Naive thymus-derived CD4-positive, alpha-beta T cell (primary cell): ENCODE measurements at regions not wholly inside any gene's neighbourhood (a gene's known extent, or its start where the extent isn't known, plus 50 kb on each side); places are given as distances from the start of the nearest gene placed in this dataset.

Experiments
- ATAC-seq: fragments of 150-1000 bp; cut with Tn5 transposase; 2 replicates; pipeline ENCODE4 v1.10.0; 2021; ENCODE audit warnings: mild to moderate bottlenecking, moderate library complexity
- CTCF ChIA-PET: fragments of 350-600 bp; sonication (Branson Sonifier 250); formaldehyde crosslinking; loops from one replicate; lab custom pipeline; 2021; ENCODE audit warnings: antibody characterized with exemption; lab: Charles Lee
- POLR2A ChIA-PET: fragments of 350-600 bp; sonication (Branson Sonifier 250); formaldehyde crosslinking; loops from one replicate; lab custom pipeline; 2021; ENCODE audit warnings: antibody characterized with exemption, inconsistent platforms; lab: Charles Lee
- DNase-seq, 9 donors: peaks; one replicate each; pipeline versions ENCODE4 v3.0.0 to v3.0.0-alpha.2; 2020 to 2022; ENCODE audit warnings: mixed read lengths in 1 of 9
- H3K27ac ChIP-seq: one replicate; pipeline ENCODE4 v1.7.0; 2013; ENCODE audit warnings: mild to moderate bottlenecking, low read depth, low read length, moderate library complexity
- H3K27me3 ChIP-seq, 2 donors: one replicate each; pipeline ENCODE4 v1.7.0; 2013; ENCODE audit warnings: low read length in 2 of 2, mild to moderate bottlenecking in 2 of 2, moderate library complexity in 2 of 2; ENCODE audit not compliant: control insufficient read depth in 2 of 2, insufficient read depth in 2 of 2
- H3K36me3 ChIP-seq, 3 experiments: 1 replicate in 2 of 3; 2 replicates in 1 of 3; pipeline ENCODE4 v1.7.0; 2013; ENCODE audit warnings: low read length in 3 of 3, mild to moderate bottlenecking in 3 of 3, moderate library complexity in 1 of 3; ENCODE audit not compliant: insufficient read depth in 3 of 3, control insufficient read depth in 2 of 3
- H3K4me1 ChIP-seq, 2 donors: one replicate each; pipeline ENCODE4 v1.7.0; 2013; ENCODE audit warnings: low read length in 2 of 2, mild to moderate bottlenecking in 2 of 2, moderate library complexity in 1 of 2; ENCODE audit not compliant: control insufficient read depth in 2 of 2, insufficient read depth in 2 of 2
- H3K4me3 ChIP-seq: 2 replicates; pipeline ENCODE4 v1.7.0; 2013; ENCODE audit warnings: mild to moderate bottlenecking, low read length
- H3K9me3 ChIP-seq, 3 experiments: 1 replicate in 2 of 3; 2 replicates in 1 of 3; pipeline ENCODE4 v1.7.0; 2013; ENCODE audit warnings: low read length in 3 of 3; ENCODE audit not compliant: control insufficient read depth in 2 of 3
- H3K27ac Mint-ChIP-seq, 9 donors: one replicate each; pipeline ENCODE4 v1.8.0; 2020 to 2022; ENCODE audit warnings: mixed read lengths in 9 of 9, mild to moderate bottlenecking in 8 of 9, moderate library complexity in 5 of 9, inconsistent platforms in 2 of 9
- H3K27me3 Mint-ChIP-seq, 5 donors: one replicate each; pipeline ENCODE4 v1.8.0; 2021 to 2022; ENCODE audit warnings: mixed read lengths in 5 of 5, mild to moderate bottlenecking in 1 of 5
- H3K36me3 Mint-ChIP-seq, 5 donors: one replicate each; pipeline ENCODE4 v1.8.0; 2020 to 2022; ENCODE audit warnings: mixed read lengths in 5 of 5, mild to moderate bottlenecking in 3 of 5, inconsistent platforms in 1 of 5
- H3K4me1 Mint-ChIP-seq, 7 donors: one replicate each; pipeline ENCODE4 v1.8.0; 2020 to 2022; ENCODE audit warnings: mixed read lengths in 7 of 7, mild to moderate bottlenecking in 3 of 7, inconsistent platforms in 1 of 7
- H3K4me3 Mint-ChIP-seq, 10 donors: one replicate each; pipeline ENCODE4 v1.8.0; 2020 to 2022; ENCODE audit warnings: mild to moderate bottlenecking in 10 of 10, mixed read lengths in 10 of 10, moderate library complexity in 6 of 10, inconsistent platforms in 2 of 10
- H3K9me3 Mint-ChIP-seq, 11 donors: one replicate each; pipeline ENCODE4 v1.8.0; 2020 to 2022; ENCODE audit warnings: mixed read lengths in 11 of 11, mild to moderate bottlenecking in 4 of 11, inconsistent platforms in 1 of 11, moderate library complexity in 1 of 11
- intact Hi-C, 2 donors: fragments of 100-400 bp; cut with micrococcal nuclease; formaldehyde crosslinking; loops; one replicate each; pipeline ENCODE4 v1.15.1; 2023

- DNase-seq (no peak), ATAC-seq (no peak)
- Histone ChIP-seq H3K4me1 (no peaks in the 10 kb centered on the region), H3K36me3 (no peaks in the 10 kb centered on the region), H3K9me3 (no peaks in the 10 kb centered on the region), H3K27me3 (no peaks in the 10 kb centered on the region), H3K4me3 (no peak overlapping the region), H3K27ac (no peak overlapping the region)
- no peaks in the 10 kb centered on the region for H3K4me1 Mint-ChIP-seq
- ChIA-PET POLR2A (no interaction called here), CTCF (no interaction called here)
- H3K9me3 Mint-ChIP-seq: peaks cover 0 to 5% (median 1%) of the 10 kb centered on the region in 11 donors
- H3K36me3 Mint-ChIP-seq: no peaks in the 10 kb centered on the region
- no peak overlapping the region for H3K27ac Mint-ChIP-seq
- peaks cover 0 to 6% (median 4%) of the 10 kb centered on the region in 5 donors for H3K27me3 Mint-ChIP-seq
- intact Hi-C loops: no loop called here
- no peak overlapping the region for H3K4me3 Mint-ChIP-seq
Measured at GRCh38 chr4:13881892-13882291, 254.4 kb upstream of the BOD1L1 start.

DNA sequence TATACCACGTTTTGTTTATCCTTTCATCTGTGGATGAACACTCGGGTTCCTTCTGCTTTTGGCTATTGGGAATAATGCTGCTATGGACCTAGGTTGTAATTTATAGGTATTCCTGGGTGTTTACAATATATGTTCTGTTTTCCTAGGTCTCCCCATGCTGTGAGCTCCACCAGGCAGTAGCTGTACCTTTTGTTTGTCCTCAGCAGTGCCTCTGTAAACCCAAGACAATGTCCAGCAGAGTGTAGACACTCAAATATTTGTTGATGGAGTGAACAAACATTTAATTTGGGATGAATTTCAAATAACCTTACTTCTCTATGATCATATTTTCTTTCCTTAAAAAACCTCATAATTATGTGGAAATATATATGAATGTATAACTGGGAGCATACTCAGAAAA is 259.5 kb upstream of the BOD1L1 start:
- Histone ChIP-seq H3K27ac (no peak overlapping the region), H3K9me3 (no peaks in the 10 kb centered on the region), H3K4me3 (no peak overlapping the region), H3K36me3 (no peaks in the 10 kb centered on the region), H3K27me3 (no peaks in the 10 kb centered on the region), H3K4me1 (no peaks in the 10 kb centered on the region)
- intact Hi-C loops: no loop called here
- ChIA-PET CTCF (no interaction called here), POLR2A (no interaction called here)
- no peak for ATAC-seq
- H3K27me3 Mint-ChIP-seq: peaks cover 0 to 19% (median 0%) of the 10 kb centered on the region in 5 donors
- no peak for DNase-seq
- no peaks in the 10 kb centered on the region for H3K4me1 Mint-ChIP-seq
- no peak overlapping the region for H3K4me3 Mint-ChIP-seq
- no peaks in the 10 kb centered on the region for H3K36me3 Mint-ChIP-seq
- peaks cover 0 to 5% (median 0%) of the 10 kb centered on the region in 11 donors for H3K9me3 Mint-ChIP-seq
- H3K27ac Mint-ChIP-seq: no peak overlapping the region

- Histone ChIP-seq H3K9me3 (no peaks in the 10 kb centered on the region), H3K4me1 (no peaks in the 10 kb centered on the region), H3K4me3 (no peak overlapping the region), H3K27me3 (no peaks in the 10 kb centered on the region), H3K36me3 (no peaks in the 10 kb centered on the region), H3K27ac (no peak overlapping the region)
- no peaks in the 10 kb centered on the region for H3K4me1 Mint-ChIP-seq
- intact Hi-C loops: no loop called here
- ChIA-PET CTCF (no interaction called here), POLR2A (no interaction called here)
- H3K4me3 Mint-ChIP-seq: no peak overlapping the region
- H3K36me3 Mint-ChIP-seq: no peaks in the 10 kb centered on the region
- H3K27ac Mint-ChIP-seq: no peak overlapping the region
- peaks cover 0 to 21% (median 0%) of the 10 kb centered on the region in 5 donors for H3K27me3 Mint-ChIP-seq
- ATAC-seq: no peak
- peaks cover 0 to 4% (median 0%) of the 10 kb centered on the region in 11 donors for H3K9me3 Mint-ChIP-seq
- no peak for DNase-seq
Measured at GRCh38 chr4:13888112-13888511, 260.6 kb upstream of the BOD1L1 start.

- intact Hi-C loops: no loop called here
- H3K9me3 Mint-ChIP-seq: peaks cover 0 to 4% (median 0%) of the 10 kb centered on the region in 11 donors
- no peaks in the 10 kb centered on the region for H3K9me3 ChIP-seq
- no peaks in the 10 kb centered on the region for H3K4me1 ChIP-seq
- H3K36me3 Mint-ChIP-seq: no peaks in the 10 kb centered on the region
- H3K4me1 Mint-ChIP-seq: no peaks in the 10 kb centered on the region
- DNase-seq (no peak), ATAC-seq (no peak)
- ChIA-PET CTCF (no interaction called here), POLR2A (no interaction called here)
- no peaks in the 10 kb centered on the region for H3K36me3 ChIP-seq
- H3K27me3 Mint-ChIP-seq: peaks cover 0 to 21% (median 0%) of the 10 kb centered on the region in 5 donors
- no peak overlapping the region for H3K27ac ChIP-seq
- no peak overlapping the region for H3K4me3 ChIP-seq
- H3K27me3 ChIP-seq: no peaks in the 10 kb centered on the region
- H3K27ac Mint-ChIP-seq: no peak overlapping the region
- no peak overlapping the region for H3K4me3 Mint-ChIP-seq
Measured at GRCh38 chr4:13891544-13891939, 264.0 kb upstream of the BOD1L1 start.

DNA sequence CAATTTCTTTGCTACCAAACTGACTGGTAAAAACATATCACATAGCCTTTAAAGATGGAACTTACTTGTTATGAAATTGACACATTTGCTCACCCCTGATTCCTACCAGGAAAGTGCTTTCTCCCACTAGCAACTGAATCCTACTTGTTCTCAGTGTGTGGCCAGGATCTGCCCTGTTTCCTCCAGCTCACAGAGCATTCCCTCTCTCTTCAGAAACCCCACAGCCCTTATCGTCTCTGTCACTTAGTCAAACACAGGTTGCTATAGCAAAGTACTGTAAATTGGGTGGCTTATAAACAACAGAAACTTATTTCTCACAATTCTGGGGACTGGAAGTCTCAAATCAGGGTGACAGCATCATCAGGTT is 265.2 kb upstream of the BOD1L1 start:
- Histone ChIP-seq H3K36me3 (no peaks in the 10 kb centered on the region), H3K27me3 (no peaks in the 10 kb centered on the region), H3K4me1 (no peaks in the 10 kb centered on the region), H3K9me3 (no peaks in the 10 kb centered on the region), H3K27ac (no peak overlapping the region), H3K4me3 (no peak overlapping the region)
- Mint-ChIP-seq H3K27ac (no peak overlapping the region), H3K36me3 (no peaks in the 10 kb centered on the region), H3K4me3 (no peak overlapping the region), H3K27me3 (peaks cover 0 to 21% (median 0%) of the 10 kb centered on the region in 5 donors), H3K4me1 (no peaks in the 10 kb centered on the region), H3K9me3 (peaks cover 0 to 4% (median 0%) of the 10 kb centered on the region in 11 donors)
- intact Hi-C loops: no loop called here
- CTCF ChIA-PET: no interaction called here
- POLR2A ChIA-PET: no interaction called here
- ATAC-seq: no peak
- DNase-seq: no peak

DNA sequence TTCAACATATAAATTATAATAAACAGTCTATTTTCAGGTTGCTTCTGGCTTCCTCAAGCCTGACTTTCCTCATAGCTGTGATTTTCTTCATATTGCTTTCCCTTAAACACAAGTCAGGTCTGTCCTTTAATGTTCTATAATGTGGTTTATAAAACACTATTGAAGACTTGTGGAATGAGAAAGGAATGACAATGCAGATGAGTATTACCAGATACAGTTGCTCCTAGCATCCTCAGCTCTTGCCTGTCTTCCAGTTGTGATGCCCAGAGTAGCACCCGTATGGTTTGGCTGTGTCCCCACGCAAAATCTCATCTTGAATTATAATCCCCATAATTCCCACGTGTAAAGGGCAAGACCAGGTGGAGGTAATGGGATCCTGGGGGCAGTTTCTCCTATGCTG is 265.7 kb upstream of the BOD1L1 start:
- no peaks in the 10 kb centered on the region for H3K27me3 ChIP-seq
- no peaks in the 10 kb centered on the region for H3K4me1 Mint-ChIP-seq
- ChIA-PET POLR2A (no interaction called here), CTCF (no interaction called here)
- H3K36me3 Mint-ChIP-seq: no peaks in the 10 kb centered on the region
- H3K27ac Mint-ChIP-seq: no peak overlapping the region
- intact Hi-C loops: no loop called here
- ATAC-seq: no peak
- no peak overlapping the region for H3K4me3 ChIP-seq
- no peak overlapping the region for H3K4me3 Mint-ChIP-seq
- peaks cover 0 to 21% (median 0%) of the 10 kb centered on the region in 5 donors for H3K27me3 Mint-ChIP-seq
- H3K36me3 ChIP-seq: no peaks in the 10 kb centered on the region
- no peak for DNase-seq
- peaks cover 0 to 4% (median 0%) of the 10 kb centered on the region in 11 donors for H3K9me3 Mint-ChIP-seq
- H3K4me1 ChIP-seq: no peaks in the 10 kb centered on the region
- H3K27ac ChIP-seq: no peak overlapping the region
- no peaks in the 10 kb centered on the region for H3K9me3 ChIP-seq

- Mint-ChIP-seq H3K9me3 (peaks cover 0 to 4% (median 0%) of the 10 kb centered on the region in 11 donors), H3K27me3 (peaks cover 0 to 21% (median 0%) of the 10 kb centered on the region in 5 donors), H3K4me3 (no peak overlapping the region), H3K36me3 (no peaks in the 10 kb centered on the region), H3K4me1 (no peaks in the 10 kb centered on the region), H3K27ac (no peak overlapping the region)
- CTCF ChIA-PET: no interaction called here
- Histone ChIP-seq H3K27ac (no peak overlapping the region), H3K4me3 (no peak overlapping the region), H3K36me3 (no peaks in the 10 kb centered on the region), H3K4me1 (no peaks in the 10 kb centered on the region), H3K27me3 (no peaks in the 10 kb centered on the region), H3K9me3 (no peaks in the 10 kb centered on the region)
- intact Hi-C loops: no loop called here
- POLR2A ChIA-PET: no interaction called here
- DNase-seq: no peak
- no peak for ATAC-seq
Measured at GRCh38 chr4:13893987-13894386, 266.5 kb upstream of the BOD1L1 start.
